Fibroblast of villous mesenchyme (primary cell): ENCODE measurements at regions not wholly inside any gene's neighbourhood (a gene's known extent, or its start where the extent isn't known, plus 50 kb on each side); places are given as distances from the start of the nearest gene placed in this dataset.

Experiments
- DNase-seq: peaks from one replicate; pipeline ENCODE4 v3.0.0-alpha.2; 2010; ENCODE audit warnings: low read depth
- H3K4me3 ChIP-seq: 2 replicates; pipeline ENCODE4 v1.5.1; 2011; ENCODE audit warnings: low read depth, mild to moderate bottlenecking, low read length
- TF ChIP-seq, protein P1 (sequence below): IDR thresholded peaks from 2 replicates; pipeline ENCODE4 v1.5.1; 2012; ENCODE audit warnings: low read depth, mild to moderate bottlenecking, low read length; ENCODE audit not compliant: insufficient read depth

DNA sequence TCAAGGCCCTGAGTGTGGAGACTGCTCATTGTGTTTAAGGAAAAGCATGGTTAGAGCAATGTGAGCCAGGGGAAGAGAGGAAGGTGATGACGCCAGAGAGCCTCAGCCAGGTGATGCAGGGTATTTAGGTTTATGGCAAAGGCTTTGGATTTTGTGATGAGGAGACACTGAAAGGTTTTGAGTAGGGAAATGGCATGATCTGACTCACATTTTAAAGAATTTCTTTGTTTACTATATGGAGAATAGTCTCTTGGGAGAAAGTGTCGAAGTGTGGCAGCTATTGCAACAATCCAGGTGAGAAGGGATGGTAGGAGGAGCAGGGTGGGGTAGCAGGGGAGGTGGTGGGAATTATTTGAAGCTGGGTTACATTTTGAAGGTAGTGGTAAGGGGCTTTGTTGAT lies 293.4 kb upstream of the IGFBP7 start:
- DNase-seq = no peak
- TF ChIP-seq, protein P1, sequence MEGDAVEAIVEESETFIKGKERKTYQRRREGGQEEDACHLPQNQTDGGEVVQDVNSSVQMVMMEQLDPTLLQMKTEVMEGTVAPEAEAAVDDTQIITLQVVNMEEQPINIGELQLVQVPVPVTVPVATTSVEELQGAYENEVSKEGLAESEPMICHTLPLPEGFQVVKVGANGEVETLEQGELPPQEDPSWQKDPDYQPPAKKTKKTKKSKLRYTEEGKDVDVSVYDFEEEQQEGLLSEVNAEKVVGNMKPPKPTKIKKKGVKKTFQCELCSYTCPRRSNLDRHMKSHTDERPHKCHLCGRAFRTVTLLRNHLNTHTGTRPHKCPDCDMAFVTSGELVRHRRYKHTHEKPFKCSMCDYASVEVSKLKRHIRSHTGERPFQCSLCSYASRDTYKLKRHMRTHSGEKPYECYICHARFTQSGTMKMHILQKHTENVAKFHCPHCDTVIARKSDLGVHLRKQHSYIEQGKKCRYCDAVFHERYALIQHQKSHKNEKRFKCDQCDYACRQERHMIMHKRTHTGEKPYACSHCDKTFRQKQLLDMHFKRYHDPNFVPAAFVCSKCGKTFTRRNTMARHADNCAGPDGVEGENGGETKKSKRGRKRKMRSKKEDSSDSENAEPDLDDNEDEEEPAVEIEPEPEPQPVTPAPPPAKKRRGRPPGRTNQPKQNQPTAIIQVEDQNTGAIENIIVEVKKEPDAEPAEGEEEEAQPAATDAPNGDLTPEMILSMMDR = no peak
- no peak overlapping the region for H3K4me3 ChIP-seq

DNA sequence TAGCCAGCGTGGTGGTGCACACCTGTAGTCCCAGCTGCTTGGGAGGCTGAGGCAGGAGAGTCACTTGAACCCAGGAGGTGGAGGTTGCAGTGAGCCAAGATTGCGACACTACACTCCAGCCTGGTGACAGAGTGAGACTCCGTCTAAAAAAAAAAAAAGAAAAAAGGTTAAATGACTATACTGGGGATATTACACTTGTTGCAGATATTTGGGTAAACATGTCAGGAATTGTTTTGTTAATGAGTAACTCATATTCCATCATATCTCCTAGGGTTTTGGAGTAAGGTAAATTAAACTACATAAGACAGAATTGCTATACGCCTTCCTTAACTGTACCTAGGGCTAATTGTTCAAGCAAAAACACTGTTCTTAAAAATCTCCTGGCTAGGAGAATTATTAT lies 291.4 kb upstream of the IGFBP7 start:
- TF ChIP-seq, protein P1 = no peak
- no peak overlapping the region for H3K4me3 ChIP-seq
- DNase-seq = no peak

DNA sequence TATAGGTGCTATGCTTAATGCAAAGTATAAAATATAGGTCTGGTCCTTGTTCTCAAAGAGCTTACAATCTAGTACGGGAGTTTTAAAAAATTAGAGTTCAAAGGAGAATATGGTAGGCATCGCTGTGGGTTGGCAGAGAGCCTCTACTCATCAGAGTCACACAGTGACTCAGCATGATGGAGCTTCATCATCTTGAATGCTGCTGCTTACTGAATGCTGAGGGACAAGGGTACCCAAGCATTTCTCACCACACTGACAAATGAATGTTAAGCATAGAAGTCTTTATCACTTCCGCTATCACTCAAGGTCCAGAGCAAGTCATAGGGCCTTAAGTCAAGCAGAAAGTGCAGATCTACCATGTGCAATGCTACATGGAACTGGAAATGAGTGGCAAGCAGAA lies 268.6 kb upstream of the IGFBP7 start:
- DNase-seq = no peak
- TF ChIP-seq, protein P1 = no peak
- H3K4me3 ChIP-seq = no peak overlapping the region

DNA sequence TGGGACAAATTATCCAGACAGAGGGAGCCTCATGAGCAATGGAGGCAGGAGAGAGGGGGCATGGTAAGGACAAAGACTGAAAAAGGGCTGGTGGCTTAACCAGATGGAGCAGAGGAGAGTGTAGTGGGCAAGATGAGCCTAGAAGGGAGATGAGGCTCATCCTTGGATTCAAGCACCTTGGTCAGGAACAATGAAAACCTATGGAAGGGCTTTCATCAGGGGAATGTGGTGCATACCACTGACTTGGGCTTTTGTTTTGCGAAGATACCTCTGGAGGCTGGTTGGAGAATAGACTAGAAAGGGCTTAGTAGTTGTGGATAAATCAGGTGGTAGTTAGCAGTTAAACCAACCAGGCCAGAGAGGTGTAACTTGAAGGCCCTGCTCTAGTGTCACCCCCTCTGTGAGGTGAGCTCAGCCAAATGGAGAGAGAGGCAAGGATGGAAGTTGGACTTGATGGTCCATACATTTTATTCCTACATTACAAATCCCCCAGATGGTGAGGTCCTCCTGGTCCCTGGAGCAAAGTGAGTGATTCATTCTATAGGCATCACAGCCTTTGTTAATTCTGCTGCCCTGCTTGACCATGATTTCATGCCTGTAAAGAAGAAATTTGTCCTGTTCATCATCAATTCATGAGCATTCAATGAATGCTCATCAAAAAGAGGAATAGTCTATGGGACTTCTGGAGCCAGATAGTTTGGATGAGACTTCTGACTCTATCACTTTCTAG lies 264.8 kb upstream of the IGFBP7 start:
- TF ChIP-seq, protein P1 = no peak
- DNase-seq = no peak
- H3K4me3 ChIP-seq = no peak overlapping the region

DNA sequence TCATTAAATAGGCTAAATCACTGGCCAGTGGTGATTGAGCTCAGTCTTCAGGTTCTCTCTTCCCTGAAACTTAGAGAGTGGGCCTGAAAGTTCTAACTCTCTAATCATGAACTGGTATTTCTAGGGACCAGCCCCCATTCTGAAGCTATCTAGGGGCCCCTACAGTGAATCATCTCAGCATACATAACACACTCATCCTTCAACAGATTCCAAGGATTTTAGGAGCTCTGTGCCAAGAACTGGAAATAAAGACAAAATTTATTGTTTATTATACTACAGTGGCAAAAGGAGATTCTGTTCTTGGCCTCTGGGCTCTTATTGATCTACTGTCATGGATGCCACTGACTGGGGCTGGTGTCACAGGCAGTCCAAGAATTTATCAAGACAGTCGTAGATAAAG lies 263.8 kb upstream of the IGFBP7 start:
- no peak for DNase-seq
- no peak overlapping the region for H3K4me3 ChIP-seq
- TF ChIP-seq, protein P1 = no peak

DNA sequence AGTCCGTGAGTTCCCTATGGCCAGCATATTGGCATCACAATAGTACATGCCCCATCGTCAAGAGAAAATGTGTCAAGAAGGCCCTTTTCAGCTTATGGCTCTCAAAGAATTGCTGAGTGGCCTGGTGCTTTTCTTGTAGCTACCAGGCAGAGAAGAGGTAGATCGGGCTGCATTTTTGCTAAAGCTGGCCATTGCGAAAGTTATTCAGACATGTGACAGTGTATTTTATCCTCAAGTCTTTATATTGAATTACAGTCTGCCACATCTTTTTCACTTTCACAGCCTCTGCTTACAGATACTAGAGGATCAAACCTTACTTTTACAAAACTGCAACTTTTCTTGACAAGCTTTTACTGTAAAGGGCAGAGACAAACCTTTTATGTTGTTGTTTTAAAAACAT lies 261.5 kb upstream of the IGFBP7 start:
- DNase-seq = no peak
- TF ChIP-seq, protein P1 = no peak
- H3K4me3 ChIP-seq = no peak overlapping the region

DNA sequence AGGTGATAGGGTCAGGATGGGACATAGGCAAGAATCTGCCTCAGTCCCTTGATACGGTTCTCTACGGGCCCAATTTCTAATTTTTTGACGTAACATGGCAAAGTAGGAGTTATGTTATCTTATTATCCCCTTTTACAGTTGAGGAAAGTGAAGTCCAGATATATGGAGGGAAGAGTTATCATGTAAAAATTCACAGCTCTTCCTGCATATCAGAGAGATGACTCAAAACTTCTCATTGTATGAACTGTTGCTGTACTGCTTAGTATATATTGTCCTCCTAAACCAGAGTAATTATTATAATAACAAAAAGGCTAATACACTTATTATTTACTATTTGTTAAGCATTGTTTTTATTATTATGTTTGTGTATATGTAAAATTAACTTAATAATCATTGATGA lies 260.5 kb upstream of the IGFBP7 start:
- TF ChIP-seq, protein P1 = no peak
- H3K4me3 ChIP-seq = no peak overlapping the region
- DNase-seq = no peak
